ENCODE measurements at regions not wholly inside any gene's neighbourhood (a gene's known extent, or its start where the extent isn't known, plus 50 kb on each side); places are given as distances from the start of the nearest gene placed in this dataset.

DNA sequence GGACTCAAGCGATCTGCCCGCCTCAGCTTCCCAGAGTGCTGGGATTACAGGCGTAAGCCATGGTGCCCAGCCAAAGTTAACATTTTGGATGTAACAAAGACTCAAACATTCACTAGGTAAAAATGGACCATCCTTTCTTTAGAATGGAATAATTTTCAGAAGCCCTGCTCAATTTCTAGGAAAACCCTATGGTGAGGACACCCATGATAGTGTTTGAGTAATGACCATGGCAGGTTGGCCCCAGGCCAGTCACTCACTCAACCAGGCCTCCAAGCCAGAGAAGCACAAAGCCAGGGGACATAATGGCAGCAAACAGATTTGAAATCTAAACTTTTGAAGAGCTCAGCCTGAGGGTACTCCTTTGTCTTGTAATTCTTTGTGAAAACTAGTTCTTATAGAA is 59.9 kb upstream of the GPR6 start:
- TF ChIP-seq, protein P1, sequence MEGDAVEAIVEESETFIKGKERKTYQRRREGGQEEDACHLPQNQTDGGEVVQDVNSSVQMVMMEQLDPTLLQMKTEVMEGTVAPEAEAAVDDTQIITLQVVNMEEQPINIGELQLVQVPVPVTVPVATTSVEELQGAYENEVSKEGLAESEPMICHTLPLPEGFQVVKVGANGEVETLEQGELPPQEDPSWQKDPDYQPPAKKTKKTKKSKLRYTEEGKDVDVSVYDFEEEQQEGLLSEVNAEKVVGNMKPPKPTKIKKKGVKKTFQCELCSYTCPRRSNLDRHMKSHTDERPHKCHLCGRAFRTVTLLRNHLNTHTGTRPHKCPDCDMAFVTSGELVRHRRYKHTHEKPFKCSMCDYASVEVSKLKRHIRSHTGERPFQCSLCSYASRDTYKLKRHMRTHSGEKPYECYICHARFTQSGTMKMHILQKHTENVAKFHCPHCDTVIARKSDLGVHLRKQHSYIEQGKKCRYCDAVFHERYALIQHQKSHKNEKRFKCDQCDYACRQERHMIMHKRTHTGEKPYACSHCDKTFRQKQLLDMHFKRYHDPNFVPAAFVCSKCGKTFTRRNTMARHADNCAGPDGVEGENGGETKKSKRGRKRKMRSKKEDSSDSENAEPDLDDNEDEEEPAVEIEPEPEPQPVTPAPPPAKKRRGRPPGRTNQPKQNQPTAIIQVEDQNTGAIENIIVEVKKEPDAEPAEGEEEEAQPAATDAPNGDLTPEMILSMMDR (IDR thresholded peaks at IDR 0.05) = no peak
- TF ChIP-seq POLR2AphosphoS5 (IDR thresholded peaks at IDR 0.05) (no peak), EP300 (IDR thresholded peaks at IDR 0.05) (no peak)
